ENCODE measurements at regions not wholly inside any gene's neighbourhood (a gene's known extent, or its start where the extent isn't known, plus 50 kb on each side); places are given as distances from the start of the nearest gene placed in this dataset.

DNA sequence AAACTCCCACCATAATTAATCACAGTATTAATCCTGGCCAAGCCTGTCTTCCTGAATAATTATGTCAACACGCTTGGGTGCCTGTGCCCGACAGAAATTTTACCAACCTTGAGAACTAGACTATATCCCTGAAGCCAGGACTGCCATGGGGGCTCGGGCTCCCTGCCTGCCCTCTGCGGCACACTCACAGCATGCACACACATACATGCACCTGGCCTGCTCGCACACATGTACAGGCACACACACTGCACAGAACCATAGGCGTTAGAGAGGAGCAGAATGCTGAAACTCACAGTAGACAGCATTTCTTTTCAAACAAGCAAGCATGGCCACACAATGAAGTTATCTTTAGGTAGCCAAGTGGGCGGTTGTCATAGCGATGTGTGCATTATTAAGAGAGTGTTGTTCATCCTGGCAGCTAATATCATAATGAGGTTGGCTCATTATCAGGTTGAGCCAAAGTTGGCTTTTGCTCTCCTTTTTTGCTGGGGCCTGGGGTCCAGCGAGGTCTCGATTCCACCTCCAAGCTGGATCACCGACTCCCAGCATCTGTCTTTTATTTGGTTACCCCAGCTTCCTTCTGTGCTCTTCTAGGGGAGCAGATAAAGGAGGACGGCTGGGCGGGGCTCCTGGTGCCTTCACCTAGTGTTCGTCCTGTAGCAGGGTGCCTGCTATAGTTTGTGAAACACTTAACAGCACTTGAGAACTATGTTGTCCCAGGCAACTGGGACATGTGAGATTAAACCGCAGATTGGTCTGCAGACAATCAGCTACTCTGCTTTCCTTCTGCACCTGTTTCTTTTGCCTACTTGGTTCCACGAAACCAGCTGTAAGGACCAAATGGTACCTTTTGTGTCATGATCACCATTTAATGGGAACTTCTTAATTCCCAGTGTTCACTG lies 91.4 kb downstream of the ZNF621 start:
- ATAC-seq (no peak), DNase-seq (no peak)
- TF ChIP-seq, protein P1, sequence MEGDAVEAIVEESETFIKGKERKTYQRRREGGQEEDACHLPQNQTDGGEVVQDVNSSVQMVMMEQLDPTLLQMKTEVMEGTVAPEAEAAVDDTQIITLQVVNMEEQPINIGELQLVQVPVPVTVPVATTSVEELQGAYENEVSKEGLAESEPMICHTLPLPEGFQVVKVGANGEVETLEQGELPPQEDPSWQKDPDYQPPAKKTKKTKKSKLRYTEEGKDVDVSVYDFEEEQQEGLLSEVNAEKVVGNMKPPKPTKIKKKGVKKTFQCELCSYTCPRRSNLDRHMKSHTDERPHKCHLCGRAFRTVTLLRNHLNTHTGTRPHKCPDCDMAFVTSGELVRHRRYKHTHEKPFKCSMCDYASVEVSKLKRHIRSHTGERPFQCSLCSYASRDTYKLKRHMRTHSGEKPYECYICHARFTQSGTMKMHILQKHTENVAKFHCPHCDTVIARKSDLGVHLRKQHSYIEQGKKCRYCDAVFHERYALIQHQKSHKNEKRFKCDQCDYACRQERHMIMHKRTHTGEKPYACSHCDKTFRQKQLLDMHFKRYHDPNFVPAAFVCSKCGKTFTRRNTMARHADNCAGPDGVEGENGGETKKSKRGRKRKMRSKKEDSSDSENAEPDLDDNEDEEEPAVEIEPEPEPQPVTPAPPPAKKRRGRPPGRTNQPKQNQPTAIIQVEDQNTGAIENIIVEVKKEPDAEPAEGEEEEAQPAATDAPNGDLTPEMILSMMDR (IDR thresholded peaks at IDR 0.05): no peak
- intact Hi-C loops (cut with DNase I): no loop called here
- Histone ChIP-seq H3K4me3 (no peak overlapping the region), H3K27me3 (ENCODE audit: insufficient read depth in 3 of 3, low read length in 2 of 3) (peaks cover 0 to 21% (median 8%) of the 10 kb centered on the region in 3 donors), H3K36me3 (ENCODE audit: insufficient read depth in 1 of 2, low read depth in 1 of 2) (no peaks in the 10 kb centered on the region), H3K4me1 (no peaks in the 10 kb centered on the region), H3K9me3 (no peaks in the 10 kb centered on the region), H3K27ac (no peak overlapping the region)
- WGBS, 3 donors: 73 to 76% (median 75%) methylated on average over 16 of the region's 16 CpGs

DNA sequence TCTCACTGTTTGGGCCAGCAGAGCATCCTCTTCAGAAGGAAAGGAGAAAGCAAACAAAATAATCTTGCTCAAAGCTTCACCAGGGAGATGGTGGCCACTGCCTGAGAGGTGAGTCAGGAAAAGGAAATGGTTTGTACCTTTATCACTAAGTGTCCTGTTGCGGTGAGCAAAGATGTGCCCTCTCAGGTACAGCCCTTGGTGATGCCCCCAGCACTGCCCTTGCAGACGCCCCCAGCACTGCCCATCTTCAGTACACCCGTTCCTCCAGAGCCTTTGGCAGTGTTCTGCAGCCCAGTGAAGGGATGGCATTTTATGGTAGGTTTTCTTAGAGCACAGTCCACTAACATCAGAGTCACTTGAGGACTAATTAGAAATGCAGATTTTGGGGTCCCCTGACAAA lies 92.3 kb downstream of the ZNF621 start:
- 76 to 91% (median 83%) methylated on average over 3 of the region's 3 CpGs for WGBS, 3 donors
- no peak for DNase-seq
- intact Hi-C loops (cut with DNase I): no loop called here
- Histone ChIP-seq H3K9me3 (no peaks in the 10 kb centered on the region), H3K4me3 (no peak overlapping the region), H3K36me3 (ENCODE audit: insufficient read depth in 1 of 2, low read depth in 1 of 2) (no peaks in the 10 kb centered on the region), H3K4me1 (no peaks in the 10 kb centered on the region), H3K27ac (no peak overlapping the region), H3K27me3 (ENCODE audit: insufficient read depth in 3 of 3, low read length in 2 of 3) (peaks cover 0 to 21% (median 8%) of the 10 kb centered on the region in 3 donors)
- ATAC-seq: no peak
- TF ChIP-seq, protein P1 (IDR thresholded peaks at IDR 0.05): no peak

DNA sequence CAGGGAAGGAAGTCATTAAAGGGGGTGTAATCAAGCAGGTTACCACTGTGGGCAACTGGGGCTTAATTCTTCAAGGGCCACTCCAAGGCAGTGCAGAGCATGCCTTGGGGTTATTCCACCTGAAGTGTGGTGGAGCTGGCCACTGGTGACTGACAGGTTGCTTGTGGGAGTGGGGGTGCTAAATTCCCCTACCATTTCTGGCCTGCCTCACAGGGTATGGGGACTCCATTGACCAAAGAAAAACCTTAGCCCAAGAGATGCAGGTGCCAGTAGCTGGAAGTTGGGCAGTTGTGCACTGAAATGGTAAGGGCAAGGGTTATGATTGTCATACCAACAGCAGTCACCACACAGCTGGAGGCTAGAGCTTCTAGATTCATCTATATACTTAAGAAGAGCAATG lies 93.4 kb downstream of the ZNF621 start:
- no peaks in the 10 kb centered on the region for H3K4me1 ChIP-seq
- H3K27me3 ChIP-seq (ENCODE audit: insufficient read depth in 3 of 3, low read length in 2 of 3): peaks cover 0 to 21% (median 8%) of the 10 kb centered on the region in 3 donors
- no peaks in the 10 kb centered on the region for H3K36me3 ChIP-seq (ENCODE audit: insufficient read depth in 1 of 2, low read depth in 1 of 2)
- TF ChIP-seq, protein P1 (IDR thresholded peaks at IDR 0.05): no peak
- intact Hi-C loops (cut with DNase I): no loop called here
- no peak for ATAC-seq
- no peak overlapping the region for H3K4me3 ChIP-seq
- no peak overlapping the region for H3K27ac ChIP-seq
- no peak for DNase-seq
- H3K9me3 ChIP-seq: no peaks in the 10 kb centered on the region

DNA sequence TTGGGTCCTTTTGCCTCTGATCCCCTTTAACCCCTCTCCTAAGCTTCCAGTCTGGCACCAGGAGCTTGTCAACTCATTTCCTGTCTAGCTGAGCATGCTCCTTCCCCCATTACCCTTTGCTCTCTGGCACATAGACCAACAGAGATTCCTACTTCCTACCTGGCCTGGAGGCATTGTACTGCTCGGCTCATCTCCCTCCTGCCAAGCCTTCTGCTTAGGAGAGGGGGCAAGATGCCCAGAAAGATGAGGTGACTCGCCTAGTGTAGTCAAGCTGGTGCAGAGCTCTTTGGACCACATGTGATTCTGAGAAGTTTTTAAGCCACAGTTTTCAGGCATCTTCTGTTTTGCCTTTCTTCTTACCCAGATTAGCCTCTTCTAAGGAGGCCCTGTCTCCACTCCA lies 95.4 kb downstream of the ZNF621 start:
- 54 to 57% (median 56%) methylated on average over 2 of the region's 2 CpGs for WGBS, 3 donors
- Histone ChIP-seq H3K4me3 (no peak overlapping the region), H3K27me3 (ENCODE audit: insufficient read depth in 3 of 3, low read length in 2 of 3) (peaks cover 0 to 19% (median 8%) of the 10 kb centered on the region in 3 donors), H3K4me1 (no peaks in the 10 kb centered on the region), H3K9me3 (no peaks in the 10 kb centered on the region), H3K27ac (no peak overlapping the region), H3K36me3 (ENCODE audit: insufficient read depth in 1 of 2, low read depth in 1 of 2) (no peaks in the 10 kb centered on the region)
- ATAC-seq: no peak
- TF ChIP-seq, protein P1 (IDR thresholded peaks at IDR 0.05): no peak
- DNase-seq: no peak
- intact Hi-C loops (cut with DNase I): no loop called here
